HL-60/S4 treated with phorbol 12-myristate 13-acetate at 8.2 ng/mL for 4 days and 3 days (cell line): ENCODE measurements at regions not wholly inside any gene's neighbourhood (a gene's known extent, or its start where the extent isn't known, plus 50 kb on each side); places are given as distances from the start of the nearest gene placed in this dataset.

Experiments used
- in situ Hi-C: fragments of 300-500 bp; cut with MboI; formaldehyde crosslinking; loops from 2 replicates; pipeline ENCODE4 v1.15.0; 2022; ENCODE audit warnings: low sequenced_read_pairs

DNA sequence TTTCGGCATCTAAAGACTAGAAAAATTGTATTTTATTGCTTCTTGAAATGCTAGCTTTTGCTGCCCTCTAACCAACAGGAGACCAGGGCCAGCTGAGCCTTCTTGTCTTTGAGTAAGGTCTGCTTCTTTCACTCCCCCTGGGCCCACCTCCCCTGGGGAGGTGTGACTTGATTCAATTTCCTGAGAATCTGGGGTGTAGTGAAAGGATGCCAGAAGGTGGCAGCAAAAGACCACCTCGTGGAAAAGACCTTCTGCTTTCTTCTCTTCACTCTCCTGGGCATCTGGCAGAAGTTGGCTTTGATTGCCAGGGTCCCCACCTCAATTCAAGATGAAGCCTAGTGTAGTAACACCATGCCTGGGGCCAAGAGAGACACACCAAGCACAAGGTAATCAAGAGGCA, 96.5 kb upstream of the MAOA start:
- in situ Hi-C loops: loop anchor here (25.0 kb wide), 1 partner anchor 1772 kb away; no protein-coding TSS in a partner anchor

DNA sequence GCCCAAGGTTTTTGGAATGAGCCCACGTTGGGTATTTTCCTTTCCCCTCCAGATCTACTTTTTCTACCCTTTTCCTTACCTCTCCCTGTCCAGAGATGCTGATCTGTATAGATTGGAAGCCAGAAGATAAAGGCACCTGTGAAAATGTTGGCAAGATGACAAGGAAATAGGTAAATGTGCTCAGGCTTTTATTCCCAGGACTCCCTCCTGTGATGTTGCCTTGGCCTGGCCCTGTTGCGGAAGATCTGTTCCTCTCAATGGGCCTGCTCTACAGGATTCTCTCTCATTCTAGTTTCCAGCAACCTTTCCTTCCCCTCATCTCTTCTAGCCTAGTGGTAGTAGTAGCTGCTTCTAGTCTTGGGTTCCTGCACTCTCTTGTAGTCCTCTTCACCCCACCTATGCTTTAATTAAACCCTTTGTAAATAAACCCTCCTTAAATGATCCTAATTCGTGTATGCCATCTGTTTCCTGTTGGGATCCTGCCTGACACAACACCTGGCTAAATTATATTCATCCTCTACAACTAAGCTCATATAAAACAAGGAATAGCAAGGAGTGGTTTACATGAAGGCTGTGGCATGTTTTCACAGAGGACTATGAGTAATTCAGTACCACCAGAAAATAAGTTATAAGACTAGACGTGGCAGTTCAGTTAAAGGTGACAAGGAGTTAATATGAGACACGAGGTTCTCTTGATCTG, 95.7 kb upstream of the MAOA start:
- in situ Hi-C loops: loop anchor here (25.0 kb wide), 1 partner anchor 1773 kb away; no protein-coding TSS in a partner anchor

DNA sequence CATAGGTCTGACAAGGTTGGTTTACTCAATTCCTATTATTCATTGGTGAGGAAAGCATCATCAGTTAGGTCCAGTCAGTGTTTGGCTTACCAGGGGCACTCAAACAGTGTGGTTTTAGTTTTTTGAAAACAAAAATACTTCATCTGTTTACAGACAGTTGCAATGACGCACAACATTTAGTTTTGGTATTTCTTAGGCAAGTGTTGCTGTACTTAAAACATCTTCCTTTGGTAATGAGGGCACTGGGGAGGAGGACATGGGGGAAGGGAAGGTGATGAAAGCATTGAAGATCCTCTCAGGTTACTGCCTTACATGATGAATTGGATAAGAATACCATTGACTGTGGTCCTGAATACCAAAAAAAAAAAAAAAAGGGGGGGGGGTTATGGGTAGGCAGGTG, 93.7 kb upstream of the MAOA start:
- in situ Hi-C loops: loop anchor here (25.0 kb wide), 1 partner anchor 1775 kb away; no protein-coding TSS in a partner anchor

DNA sequence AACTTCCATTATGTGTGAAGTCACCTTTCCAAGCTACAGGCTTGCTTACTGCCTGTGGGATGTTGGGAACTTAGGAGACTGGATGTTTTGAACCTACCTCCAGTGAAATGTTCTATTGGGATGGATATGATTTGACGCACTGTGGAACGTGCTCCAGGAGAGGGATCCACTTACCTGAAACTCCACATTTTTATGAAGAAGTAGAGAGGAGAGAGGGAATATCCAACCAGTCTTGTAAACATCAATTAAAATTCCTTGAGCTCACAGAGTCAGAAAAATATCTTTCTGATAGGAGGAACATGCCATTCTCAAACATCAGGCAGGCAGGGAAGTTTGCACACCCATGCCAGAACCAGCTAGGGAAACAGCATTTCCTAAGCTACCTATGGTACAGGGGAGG, 91.1 kb upstream of the MAOA start:
- in situ Hi-C loops: loop anchor here (25.0 kb wide), 1 partner anchor 1778 kb away; no protein-coding TSS in a partner anchor

DNA sequence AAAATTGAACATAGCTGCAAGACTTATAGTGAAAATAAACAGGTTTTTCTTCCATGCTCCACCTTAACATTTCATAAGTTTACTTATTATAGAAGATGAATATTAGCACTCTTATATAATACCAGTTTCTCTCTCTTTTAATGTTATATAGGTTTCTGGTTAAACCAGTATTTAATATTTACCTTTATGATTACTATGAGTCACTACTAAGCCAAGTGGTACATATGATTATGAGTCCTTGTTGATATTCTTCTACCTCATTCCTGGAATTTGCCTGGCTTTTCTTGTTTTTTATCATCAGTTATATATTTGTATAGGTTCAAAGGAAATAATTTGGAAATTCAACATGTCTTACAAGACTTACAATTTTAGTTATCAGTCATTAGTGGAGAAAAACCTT, 89.9 kb upstream of the MAOA start:
- in situ Hi-C loops: loop anchor here (25.0 kb wide), 1 partner anchor 1779 kb away; no protein-coding TSS in a partner anchor

DNA sequence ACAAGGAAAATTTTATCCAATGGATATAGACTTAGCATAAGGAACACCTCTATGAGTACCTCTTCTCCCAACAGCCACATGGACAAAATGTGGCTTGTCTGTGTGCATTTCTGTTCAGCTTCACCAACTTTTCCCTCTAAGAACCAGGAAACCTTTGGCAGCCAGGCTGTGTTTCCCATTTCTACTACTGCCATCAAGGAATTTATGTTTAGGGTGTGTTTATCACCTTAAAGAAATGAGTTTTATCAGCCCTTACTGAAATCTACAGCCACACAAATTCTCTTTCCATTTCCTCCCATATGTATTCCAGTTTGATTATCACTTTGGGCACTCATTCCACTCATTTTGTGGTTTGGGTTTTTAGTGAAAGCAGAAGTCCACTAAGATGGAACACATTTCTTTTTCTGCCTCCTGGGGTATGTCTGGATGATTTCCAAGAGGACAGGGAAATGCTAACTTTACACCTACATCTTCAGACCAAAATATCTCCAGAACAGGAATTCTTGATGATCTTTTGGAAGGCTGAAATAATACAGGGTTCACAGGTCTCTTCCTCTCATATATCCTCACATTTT, 82.6 kb upstream of the MAOA start:
- in situ Hi-C loops: loop anchor here (25.0 kb wide), 1 partner anchor 1786 kb away; no protein-coding TSS in a partner anchor

DNA sequence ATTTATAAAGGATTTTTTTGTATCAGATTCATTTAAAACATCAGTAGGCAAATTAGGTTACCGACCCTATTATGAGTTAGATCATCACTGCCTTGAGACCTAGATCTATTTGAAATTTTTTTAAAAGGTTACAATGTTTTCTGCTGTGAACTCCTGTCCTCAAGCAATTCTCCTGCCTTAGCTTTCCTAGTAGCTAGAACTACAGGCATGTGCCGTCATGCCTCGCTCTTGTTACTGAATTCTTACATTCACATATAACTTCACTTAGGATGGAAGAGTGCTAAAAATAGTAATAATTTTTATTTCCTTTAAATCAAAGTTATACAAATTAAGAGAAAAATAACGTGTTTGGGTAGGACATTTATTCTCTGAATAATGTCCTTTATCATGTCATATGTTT, 75.5 kb upstream of the MAOA start:
- in situ Hi-C loops: no loop called here

DNA sequence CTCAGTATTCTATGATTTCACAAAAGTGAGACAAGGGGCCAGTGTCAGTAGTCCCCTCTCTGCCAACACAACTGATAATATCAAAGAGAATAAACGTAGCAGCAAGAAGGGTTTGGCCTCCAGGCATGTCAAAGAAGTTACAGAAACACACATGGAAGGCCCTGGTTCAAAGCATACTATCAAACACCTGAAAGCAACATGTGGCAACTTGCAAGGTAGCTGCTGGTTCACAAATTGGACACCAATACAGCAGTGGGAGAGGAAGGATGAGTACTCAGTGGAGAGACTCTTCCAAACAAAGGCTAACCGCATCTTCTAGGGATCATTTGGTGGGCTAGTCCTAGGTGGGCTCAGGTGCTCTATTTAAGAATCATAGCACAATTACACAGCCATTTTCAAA, 74.9 kb upstream of the MAOA start:
- in situ Hi-C loops: no loop called here

DNA sequence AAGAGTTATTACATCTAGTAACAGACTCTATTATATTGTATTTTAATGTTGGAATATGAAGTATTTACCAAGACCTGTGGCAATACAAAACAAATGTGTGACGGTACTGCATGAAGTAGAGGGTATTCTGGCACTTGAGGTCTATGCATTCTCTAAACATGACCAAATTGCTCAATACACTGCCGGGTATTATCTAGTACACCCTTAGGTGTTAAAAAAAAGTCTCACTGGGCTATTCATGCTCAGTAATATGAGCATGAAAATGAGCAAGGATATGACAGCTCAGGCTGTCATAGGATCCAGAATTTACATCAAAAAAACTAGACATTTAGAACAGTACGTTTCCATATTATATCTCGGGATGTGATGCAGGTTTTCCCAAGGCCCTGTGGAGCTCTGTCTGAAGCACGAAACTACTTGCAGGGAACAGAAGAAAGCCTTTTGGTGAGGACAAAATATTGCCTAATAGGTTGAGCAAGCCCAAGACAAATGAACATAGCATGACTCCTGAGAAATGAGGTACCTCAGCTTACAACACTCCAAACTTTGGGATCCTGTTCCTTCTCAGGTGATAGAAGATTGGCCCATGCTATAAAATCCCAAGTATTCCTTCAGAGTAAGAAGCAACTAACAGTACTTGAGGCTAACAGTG, 74.1 kb upstream of the MAOA start:
- in situ Hi-C loops: no loop called here

DNA sequence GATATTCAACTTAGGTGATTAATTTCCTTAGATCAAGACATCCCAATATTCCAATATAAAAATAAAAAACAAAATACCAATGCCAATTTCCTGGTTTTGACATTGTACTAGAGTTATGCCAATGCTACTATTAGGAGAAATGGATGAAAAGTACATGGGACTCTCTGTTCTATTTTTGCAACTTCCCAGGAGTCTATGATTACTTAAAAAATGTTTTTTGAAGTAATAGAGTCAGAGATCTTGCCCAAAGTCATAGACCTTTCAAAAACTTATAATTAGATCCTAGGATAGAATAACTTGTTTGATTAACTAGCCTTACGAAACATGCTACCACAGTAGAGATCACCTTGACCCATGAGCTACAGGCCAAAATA, 73.6 kb upstream of the MAOA start:
- in situ Hi-C loops: no loop called here

DNA sequence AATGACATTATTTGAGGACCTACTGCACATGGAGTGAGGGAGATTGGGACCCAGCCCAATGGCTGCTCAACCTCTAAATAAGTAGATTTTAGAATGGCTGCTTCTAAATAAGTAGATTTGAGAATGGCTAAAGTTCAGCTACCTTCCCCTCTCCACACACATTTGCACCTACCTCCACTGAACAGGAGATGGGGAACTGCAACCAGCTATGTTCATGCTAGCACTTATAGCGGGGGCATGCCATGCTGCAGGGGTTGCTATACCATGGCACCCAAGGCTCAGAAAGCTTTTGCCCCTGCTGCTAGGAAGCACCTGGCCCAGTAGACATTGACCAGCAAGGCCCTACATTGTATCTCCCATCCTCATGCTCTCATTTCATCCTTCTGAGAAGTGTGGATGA, 70.2 kb upstream of the MAOA start:
- in situ Hi-C loops: no loop called here

DNA sequence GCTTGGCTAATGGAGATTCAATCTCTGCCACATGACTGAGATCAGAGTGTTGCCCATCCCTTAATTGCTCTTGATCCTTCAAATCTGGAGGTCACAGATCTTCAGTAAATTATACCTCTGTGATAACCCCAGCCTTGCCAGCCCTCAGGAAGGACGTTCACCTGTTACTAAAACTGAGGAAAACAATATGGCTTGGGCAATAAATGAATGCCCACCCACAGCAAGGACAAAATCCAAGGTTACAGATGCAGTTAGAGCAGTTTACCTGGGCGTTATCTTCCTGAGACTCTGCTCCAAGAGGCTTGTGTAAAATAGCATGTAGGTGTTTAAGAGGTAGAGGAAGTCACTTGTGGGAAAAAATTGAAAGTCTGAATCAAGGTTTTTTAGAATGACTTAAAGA, 69.3 kb upstream of the MAOA start:
- in situ Hi-C loops: no loop called here

DNA sequence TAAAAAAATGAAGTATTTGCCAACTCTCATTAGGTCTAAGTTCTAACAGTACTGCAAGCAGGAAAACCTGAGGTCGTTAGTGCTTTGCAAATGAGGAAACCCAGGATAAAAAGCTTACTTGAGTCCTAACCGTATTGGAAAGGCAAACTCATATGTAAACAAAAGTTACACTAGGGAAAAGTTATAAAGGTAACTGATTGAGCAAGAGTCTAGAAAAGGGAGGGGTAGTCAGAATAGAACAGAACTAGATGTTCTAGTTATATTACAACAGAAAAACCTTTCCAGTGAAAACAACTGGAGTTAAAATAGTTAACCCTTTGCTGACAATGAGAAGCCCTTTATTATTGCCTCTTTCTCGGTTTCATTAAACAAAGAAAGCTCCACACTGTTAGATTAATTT, 66.4 kb upstream of the MAOA start:
- in situ Hi-C loops: no loop called here

DNA sequence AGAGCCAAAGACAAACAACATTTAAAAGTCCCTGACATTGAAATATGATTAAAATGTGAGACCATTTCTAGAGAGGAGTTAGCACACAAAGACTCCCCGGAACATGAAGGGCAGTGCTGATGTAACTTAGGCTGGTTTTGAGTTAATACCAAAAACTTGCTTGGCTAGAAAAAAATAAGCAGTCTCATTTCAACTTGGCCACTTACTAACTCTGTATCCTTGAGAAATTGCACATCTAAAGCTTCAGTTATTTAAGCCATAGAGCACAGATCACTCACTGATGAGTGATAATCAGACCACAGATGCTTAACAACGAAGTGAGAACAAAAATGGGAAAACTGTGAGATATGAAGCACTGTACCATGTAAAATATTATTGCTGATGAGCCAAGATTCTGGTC, 65.9 kb upstream of the MAOA start:
- in situ Hi-C loops: no loop called here

DNA sequence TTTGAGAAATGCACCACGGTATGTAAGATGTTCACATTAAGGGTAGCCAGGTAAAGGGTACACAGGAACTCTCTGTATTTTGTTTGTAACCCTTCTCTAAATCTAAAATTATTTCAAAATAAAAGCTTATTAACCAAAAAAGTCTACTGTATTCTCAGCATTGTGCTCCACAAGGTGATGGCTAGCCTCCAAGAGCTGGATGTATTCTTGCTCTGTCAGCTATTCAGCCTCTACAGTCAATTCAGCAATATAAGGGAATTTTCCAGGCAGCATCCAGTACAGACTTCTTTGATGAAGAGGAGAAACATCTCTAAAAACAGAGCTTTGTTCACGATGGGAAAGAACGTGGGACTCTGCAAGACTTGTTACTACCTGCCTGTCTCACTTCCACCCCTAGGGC, 63.5 kb upstream of the MAOA start:
- in situ Hi-C loops: no loop called here

DNA sequence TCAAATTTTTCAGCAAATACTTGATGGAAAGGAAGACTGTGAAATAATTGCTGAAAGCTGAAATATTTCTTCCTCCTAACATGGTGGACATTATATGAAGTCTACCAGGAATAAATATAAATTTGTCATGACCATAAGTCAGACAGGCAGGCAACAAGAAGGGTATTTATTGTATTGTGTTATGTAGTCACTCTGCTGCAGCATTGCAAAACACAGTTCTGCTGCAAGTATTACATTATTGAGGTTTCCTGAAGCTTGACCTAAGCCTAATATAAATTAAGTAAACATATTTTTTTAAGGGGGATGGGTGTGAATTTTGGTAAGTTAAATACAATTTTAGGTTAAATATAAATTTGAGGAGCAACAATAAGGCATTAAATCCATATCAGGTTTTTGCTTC, 60.2 kb upstream of the MAOA start:
- in situ Hi-C loops: no loop called here

DNA sequence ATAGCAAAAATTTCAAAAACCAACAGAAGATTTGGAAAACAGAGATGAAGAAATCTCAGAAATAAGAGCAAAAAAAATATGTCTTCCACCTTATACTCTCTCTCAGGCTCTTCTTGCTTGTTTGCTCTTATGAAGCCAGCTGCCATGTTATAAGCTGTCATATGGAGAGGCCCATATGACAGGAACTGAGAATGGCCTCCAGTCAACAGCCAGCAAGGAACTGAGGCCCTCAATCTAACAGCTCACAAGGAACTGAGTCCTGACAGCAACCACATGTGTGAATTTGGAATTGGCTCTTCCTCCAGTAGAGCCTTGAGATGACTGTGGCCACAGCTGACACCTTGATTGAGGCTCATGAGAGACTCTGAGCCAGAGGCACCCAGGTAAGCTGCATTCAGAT, 51.3 kb upstream of the MAOA start:
- in situ Hi-C loops: no loop called here

DNA sequence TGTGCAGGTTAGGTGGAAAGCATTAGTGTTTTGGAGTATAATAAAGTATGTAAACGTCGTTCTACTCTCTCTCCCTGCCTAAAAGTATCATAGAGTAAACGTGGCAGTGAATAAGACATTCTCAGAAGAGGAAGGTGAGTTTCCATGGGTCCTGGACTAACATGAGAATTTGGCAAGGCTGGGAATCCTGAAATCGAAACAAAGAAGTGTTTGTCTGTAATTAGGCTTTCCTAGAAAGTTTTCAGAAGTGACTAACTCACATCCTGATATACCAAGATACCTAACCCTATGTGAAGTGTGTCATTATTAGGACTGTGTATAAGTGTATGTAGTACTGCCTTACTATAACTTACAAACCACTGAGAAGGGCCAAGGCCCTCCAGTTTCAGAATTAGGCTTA, 50.7 kb upstream of the MAOA start:
- in situ Hi-C loops: no loop called here
